GM23338 (cell line): ENCODE measurements at regions not wholly inside any gene's neighbourhood (a gene's known extent, or its start where the extent isn't known, plus 50 kb on each side); places are given as distances from the start of the nearest gene placed in this dataset.

Experiments used
- CREB1 ChIP-seq: fragments of 250-450 bp; sonication (Bioruptor Pico); IDR thresholded peaks from 2 replicates; pipeline ENCODE4 v1.5.0; 2020; ENCODE audit warnings: low read depth, mild to moderate bottlenecking, moderate library complexity
- CTCF ChIP-seq, 2 experiments: fragments of 200-600 bp in 1 of 2; sonication (generic) in 1 of 2; conservative IDR thresholded peaks; 2 replicates each; pipeline versions ENCODE4 v1.5.1 to v1.6.1; 2016 to 2017; ENCODE audit warnings: antibody characterized with exemption in 2 of 2, low read depth in 2 of 2, mild to moderate bottlenecking in 2 of 2, moderate library complexity in 1 of 2
- ETS1 ChIP-seq: IDR thresholded peaks from 2 replicates; pipeline ENCODE4 v1.6.1; 2016; ENCODE audit warnings: antibody characterized with exemption
- EZH2 ChIP-seq: fragments of 200-600 bp; sonication (generic); IDR thresholded peaks from one replicate; pipeline ENCODE4 v1.8.0; 2017; ENCODE audit warnings: antibody characterized with exemption, mild to moderate bottlenecking, low read depth; ENCODE audit not compliant: unreplicated experiment
- EZH2phosphoT487 ChIP-seq: fragments of 200-600 bp; sonication (generic); IDR thresholded peaks from one replicate; pipeline ENCODE4 v1.8.1; 2018; ENCODE audit warnings: antibody characterized with exemption; ENCODE audit not compliant: unreplicated experiment
- JUNB ChIP-seq: IDR thresholded peaks from one replicate; pipeline ENCODE4 v1.6.1; 2016; ENCODE audit warnings: antibody characterized with exemption; ENCODE audit not compliant: unreplicated experiment
- NANOG ChIP-seq: IDR thresholded peaks from 2 replicates; pipeline ENCODE4 v1.6.1; 2016; ENCODE audit warnings: antibody characterized with exemption, borderline replicate concordance
- POLR2AphosphoS5 ChIP-seq: IDR thresholded peaks from 2 replicates; pipeline ENCODE4 v1.6.1; 2016; ENCODE audit warnings: antibody characterized with exemption, low read depth
- REST ChIP-seq: IDR thresholded peaks from one replicate; pipeline ENCODE4 v1.6.1; 2018; ENCODE audit warnings: antibody characterized with exemption; ENCODE audit not compliant: unreplicated experiment
- STAT1 ChIP-seq: IDR thresholded peaks from one replicate; pipeline ENCODE4 v1.6.1; 2016; ENCODE audit warnings: antibody characterized with exemption; ENCODE audit not compliant: unreplicated experiment
- ZNF114 ChIP-seq: fragments of 250-450 bp; sonication (Bioruptor Pico); IDR thresholded peaks from 2 replicates; pipeline ENCODE4 v1.5.0; 2020; ENCODE audit warnings: mild to moderate bottlenecking, moderate library complexity
- ZNF331 ChIP-seq: fragments of 250-450 bp; sonication (Bioruptor Pico); IDR thresholded peaks from 2 replicates; pipeline ENCODE4 v1.5.0; 2020; ENCODE audit warnings: low read depth, mild to moderate bottlenecking, moderate library complexity
- ZNF462 ChIP-seq: fragments of 250-450 bp; sonication (Bioruptor Pico); IDR thresholded peaks from 2 replicates; pipeline ENCODE4 v1.5.0; 2020; ENCODE audit warnings: mild to moderate bottlenecking, moderate library complexity

GRCh38 chr6:147141711-147142308, 62.4 kb upstream of the STXBP5 start:
- TF ChIP-seq CTCF (conservative IDR thresholded peaks at IDR 0.05; ENCODE audit: low read depth in 2 of 2) = no peak
- no peak for TF ChIP-seq REST
- no peak for TF ChIP-seq EZH2
- TF ChIP-seq CREB1 (CRISPR knock-in tag) = no peak
- no peak for TF ChIP-seq NANOG
- no peak for TF ChIP-seq POLR2AphosphoS5
- no peak for TF ChIP-seq ZNF331
- no peak for TF ChIP-seq ZNF462 (CRISPR knock-in tag)
- no peak for TF ChIP-seq EZH2phosphoT487
- TF ChIP-seq ETS1 = no peak
- TF ChIP-seq STAT1 = no peak
- TF ChIP-seq ZNF114 (CRISPR knock-in tag) = no peak
- TF ChIP-seq JUNB = no peak
